GM21528 (cell line): ENCODE measurements at regions not wholly inside any gene's neighbourhood (a gene's known extent, or its start where the extent isn't known, plus 50 kb on each side); places are given as distances from the start of the nearest gene placed in this dataset.
"Not testable (repeated sequence)": the region's sequence is repeated elsewhere in the genome, so short reads cannot be mapped to it uniquely, and the experiment has no call there.

Source experiments
- ATAC-seq: cut with Tn5 transposase; IDR thresholded peaks from one replicate; pipeline ENCODE4 v1.9.1; 2021; ENCODE audit warnings: mild to moderate bottlenecking, moderate library complexity; ENCODE audit not compliant: unreplicated experiment, low FRiP score

DNA sequence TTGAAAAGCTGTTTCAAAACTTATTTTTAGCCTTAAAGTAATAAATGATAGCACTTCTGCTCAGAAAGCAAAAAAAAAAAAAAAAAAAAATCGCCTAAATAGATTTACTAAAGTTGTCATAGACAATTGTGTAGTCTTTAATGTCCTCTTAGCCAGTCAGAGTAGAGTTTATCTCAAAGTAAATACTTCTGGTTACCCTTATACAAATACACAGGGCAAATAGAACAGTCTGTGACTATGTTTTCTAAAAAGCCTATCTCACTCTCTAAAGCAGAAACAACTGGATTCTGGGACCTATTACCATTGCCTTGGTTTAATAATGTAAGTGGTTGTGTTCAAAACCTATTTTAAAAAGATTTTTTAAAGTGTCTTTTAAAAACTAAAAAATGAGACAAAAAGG, 156.2 kb upstream of the THSD7A start:
- ATAC-seq, result no peak

- no peak for ATAC-seq
Measured at GRCh38 chr7:12002428-12002827, 170.4 kb upstream of the THSD7A start.

- ATAC-seq, result no peak
Measured at GRCh38 chr7:12004581-12004980, 172.6 kb upstream of the THSD7A start.

DNA sequence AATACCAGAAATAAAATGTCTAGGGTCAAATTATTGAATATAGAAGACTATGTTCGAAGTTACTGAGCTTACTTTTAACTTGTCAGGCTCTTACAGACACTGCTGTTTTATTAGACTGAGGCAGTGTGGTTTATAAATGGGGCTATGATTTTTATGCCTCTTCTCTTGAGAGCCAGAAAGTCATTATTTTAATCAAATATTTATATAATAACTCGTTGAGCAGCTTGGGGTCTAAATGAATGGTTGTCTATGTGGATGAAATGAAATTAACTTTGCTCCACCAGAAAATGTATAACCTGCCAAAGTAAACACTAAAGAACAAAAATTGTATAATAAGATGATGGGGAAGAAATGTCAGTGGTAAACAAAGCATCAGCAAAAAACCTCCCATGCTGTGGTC, 175.6 kb upstream of the THSD7A start:
- ATAC-seq, result no peak

DNA sequence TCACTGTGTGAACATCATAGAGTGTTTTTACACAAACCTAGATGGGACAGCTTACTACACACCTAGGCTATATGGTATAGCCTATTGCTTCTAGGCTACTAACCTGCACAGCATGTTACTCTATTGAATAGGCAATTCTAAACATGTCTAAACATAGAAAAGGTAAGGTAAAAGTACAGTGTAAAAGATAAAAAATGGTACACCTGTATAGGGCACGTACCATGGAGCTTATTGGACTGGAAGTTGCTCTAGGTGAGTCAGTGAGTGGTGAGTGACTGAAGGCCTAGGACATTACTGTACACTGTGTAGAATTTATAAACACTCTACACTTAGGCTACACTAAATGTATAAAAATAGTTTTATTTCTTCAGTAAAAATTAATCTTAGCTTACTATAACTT, 182.0 kb upstream of the THSD7A start:
- no peak for ATAC-seq

DNA sequence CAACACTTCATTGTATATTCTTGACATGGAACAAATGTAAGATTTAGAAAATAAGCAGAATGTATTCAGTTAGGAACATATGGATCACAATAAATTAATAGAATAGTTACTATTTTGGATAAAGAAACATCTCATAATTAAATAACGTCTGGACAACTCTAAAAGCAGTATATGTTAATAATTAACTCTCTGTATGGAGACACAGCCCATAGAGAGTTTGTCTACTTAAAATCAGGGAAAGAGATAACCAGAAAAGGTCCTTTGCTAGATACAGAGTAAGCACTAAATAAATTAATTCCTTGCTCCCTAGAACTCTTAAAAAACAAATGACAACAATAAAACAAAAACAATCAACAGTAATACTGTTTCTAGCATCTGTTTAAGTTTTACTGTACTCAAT, 184.4 kb upstream of the THSD7A start:
- ATAC-seq, result no peak

DNA sequence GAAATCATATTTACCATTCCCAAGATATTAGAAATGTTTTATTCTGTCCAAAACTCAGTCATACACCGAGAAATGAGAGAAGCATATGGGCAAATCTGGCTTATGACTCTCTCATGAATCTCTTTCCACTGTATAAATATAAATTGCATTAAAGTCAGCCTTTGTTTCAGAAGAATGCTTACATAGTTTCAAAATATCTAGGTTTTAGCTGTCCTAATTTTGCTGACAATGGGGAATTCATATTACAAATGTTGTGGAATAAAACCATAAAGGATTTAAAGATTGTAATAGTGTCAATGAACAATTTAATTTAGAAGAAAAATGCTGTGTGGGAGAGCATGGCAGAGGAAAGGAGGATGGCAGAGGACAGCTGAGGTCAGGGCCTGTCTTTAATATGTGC, 185.0 kb upstream of the THSD7A start:
- ATAC-seq, result no peak

GRCh38 chr7:12022011-12022410, 189.1 kb upstream of the TMEM106B start:
- ATAC-seq, result not testable (repeated sequence)

DNA sequence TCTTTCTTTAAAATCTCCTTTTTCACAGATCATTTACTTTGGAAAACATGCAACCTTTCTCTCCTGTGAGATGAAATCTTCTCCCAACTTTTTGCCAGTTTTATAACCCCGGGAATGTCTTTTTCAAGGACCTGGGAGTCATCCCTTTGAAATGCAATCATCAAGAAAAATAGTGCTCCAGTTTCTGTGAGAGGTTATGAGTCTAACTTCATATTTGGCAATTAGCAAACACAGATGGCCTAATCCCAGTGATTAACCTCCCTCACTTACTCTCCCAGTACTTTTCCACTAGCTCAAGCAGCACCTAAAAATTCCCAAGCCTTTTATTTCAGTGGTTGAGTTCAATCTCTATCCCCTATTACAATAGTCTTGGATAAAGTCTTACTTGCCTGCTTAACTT, 185.8 kb upstream of the TMEM106B start:
- ATAC-seq, result no peak

DNA sequence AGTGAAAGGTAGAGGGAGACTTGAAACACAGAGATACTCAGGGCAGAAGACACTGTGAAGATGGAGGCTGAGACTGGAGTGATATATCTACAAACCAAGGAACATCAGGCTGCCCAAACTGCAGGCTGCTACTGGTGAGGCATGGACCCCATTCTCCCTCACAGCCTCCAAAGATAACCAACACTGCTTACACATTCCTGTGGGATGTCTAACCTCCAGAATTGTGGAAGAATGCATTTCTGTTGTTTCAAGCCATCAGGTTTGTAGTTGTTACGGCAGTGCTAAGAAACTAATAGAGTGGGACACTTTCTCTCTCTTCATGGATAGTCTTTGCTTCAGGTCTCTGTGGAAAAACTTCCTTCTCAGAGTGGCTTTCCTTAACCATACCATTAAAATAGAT, 182.6 kb upstream of the TMEM106B start:
- no peak for ATAC-seq

DNA sequence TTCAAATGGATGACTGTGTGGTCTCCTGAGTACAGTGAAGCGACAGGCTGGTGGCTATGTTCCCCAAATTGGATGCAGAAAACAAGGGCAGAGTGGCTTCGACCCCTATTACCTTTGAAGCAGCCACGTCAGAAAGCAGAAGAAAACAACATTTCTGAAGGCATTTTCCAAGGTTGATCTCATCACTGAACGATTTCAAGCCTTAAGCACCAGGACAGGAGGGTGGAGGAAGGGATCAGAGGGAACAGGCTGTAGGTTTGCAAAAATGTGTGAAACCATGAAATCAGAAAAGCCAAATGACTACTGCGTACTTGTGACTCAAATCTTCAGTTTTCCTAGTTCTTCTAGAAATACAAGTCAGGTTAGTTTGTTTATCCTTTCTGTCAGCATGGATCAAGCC, 181.0 kb upstream of the TMEM106B start:
- ATAC-seq, result no peak

- no peak for ATAC-seq
Measured at GRCh38 chr7:12031186-12031585, 179.9 kb upstream of the TMEM106B start.

- ATAC-seq, result no peak
Measured at GRCh38 chr7:12031638-12032037, 179.5 kb upstream of the TMEM106B start.

DNA sequence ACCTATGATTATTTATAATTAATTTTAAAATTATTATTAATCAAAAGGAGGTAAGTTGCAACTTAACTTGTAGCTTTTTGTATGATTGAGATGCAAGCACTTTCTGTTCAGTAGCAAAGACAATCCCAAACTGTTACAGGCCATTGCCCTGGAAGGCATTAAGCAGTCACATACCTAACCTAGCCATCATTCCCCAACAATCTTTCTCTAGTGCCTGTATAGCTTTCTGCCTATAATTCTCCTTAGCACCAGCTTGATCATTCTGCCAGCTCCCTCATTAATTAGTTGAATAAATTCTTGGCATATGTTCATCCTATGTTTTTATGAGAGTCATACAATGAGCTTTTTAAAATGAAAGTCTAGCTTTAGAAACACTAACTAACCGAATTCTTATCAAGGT, 178.9 kb upstream of the TMEM106B start:
- ATAC-seq, result no peak

GRCh38 chr7:12043457-12043856, 167.6 kb upstream of the TMEM106B start:
- not testable (repeated sequence) for ATAC-seq

GRCh38 chr7:12052211-12052610, 158.9 kb upstream of the TMEM106B start:
- no peak for ATAC-seq

DNA sequence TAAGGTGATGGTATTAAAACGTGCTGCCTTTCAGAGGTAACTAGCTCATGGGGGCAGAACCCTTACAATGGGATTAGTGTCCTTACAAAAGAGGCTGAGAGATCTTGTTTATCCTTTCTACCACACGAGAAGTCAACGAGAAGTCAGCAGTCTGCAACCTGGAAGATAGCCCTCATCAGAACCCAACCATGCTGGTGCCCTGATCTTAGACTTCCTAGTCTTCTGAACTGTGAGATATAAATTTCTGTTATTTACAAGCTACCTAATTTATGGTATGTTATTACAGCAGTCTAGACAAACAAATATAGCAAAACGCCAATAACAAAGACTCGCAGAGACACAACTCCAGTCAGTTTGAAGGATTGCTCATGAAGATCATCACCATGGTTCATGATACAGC, 157.5 kb upstream of the TMEM106B start:
- no peak for ATAC-seq

GRCh38 chr7:12054830-12055229, 156.3 kb upstream of the TMEM106B start:
- no peak for ATAC-seq

DNA sequence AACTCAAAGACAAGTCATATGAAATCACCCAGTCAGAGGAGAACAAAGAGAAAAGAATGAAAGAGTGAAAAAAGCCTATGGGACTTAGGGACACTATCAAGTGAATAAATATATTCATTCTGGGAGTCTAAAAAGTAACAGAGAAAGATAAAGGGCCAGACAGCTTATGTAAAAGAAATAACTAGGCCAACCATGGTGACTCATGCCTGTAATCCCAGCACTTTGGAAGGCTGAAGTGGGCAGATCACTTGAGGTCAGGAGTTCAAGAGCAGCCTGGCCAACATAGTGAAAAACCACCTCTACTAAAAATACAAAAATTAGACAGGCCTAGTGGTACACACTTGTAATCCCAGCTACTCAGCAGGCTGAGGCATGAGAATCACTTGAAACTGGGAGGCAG, 154.7 kb upstream of the TMEM106B start:
- no peak for ATAC-seq

GRCh38 chr7:12056977-12057376, 154.1 kb upstream of the TMEM106B start:
- no peak for ATAC-seq

DNA sequence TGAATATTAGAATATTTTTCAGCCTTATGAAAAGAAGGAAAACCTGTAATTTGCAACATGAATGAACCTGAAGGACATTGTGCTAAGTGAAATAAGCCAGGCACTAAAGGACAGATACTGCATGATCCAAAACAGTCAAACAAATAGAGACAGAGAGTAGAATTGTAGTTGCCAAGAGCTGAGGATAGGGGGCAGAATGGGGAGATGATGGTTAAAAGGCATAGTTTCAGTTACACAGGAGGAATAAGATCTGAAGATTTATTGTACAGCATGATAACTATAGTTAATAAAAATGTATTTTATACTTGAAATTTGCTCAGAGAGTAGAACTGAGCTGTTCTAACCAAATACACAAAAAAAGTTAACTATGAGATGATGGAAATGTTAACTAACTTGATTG, 149.0 kb upstream of the TMEM106B start:
- no peak for ATAC-seq

- ATAC-seq, result no peak
Measured at GRCh38 chr7:12064586-12065127, 146.4 kb upstream of the TMEM106B start.

DNA sequence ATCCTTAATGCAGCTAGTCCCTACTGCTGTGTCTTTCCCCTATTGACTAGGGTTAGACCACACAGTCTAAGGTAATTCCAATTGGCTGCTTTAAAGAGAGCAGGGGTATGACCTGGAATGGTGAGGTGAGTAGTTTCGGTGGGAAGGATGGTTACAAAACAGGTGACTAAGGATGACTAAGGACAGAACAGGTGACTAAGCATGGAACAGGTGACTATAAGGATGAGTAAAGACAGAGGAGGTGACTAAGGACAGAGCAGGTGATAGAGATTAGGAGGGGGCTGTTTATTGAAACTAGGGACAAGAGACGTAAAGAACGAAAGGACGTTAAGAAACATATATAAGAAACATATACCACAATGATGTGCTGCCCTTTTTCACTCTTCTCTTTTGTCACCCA, 145.1 kb upstream of the TMEM106B start:
- no peak for ATAC-seq
